Fibroblast of pulmonary artery (primary cell): ENCODE measurements at regions not wholly inside any gene's neighbourhood (a gene's known extent, or its start where the extent isn't known, plus 50 kb on each side); places are given as distances from the start of the nearest gene placed in this dataset.

ENCODE experiments used
- DNase-seq: peaks from one replicate; pipeline ENCODE4 v3.0.0-alpha.2; 2010; ENCODE audit warnings: low read depth
- H3K4me3 ChIP-seq: replicated peaks from 2 replicates; pipeline ENCODE4 v1.5.1; 2011; ENCODE audit warnings: low read depth, mild to moderate bottlenecking, control low read depth, low read length, moderate library complexity
- CTCF ChIP-seq: IDR thresholded peaks from 2 replicates; pipeline ENCODE4 v1.5.1; 2011; ENCODE audit warnings: mild to moderate bottlenecking, control low read depth, low read length, inconsistent platforms; ENCODE audit errors: missing control alignments

GRCh38 chr3:31137718-31138465, 243.4 kb upstream of the GADL1 start:
- DNase-seq, result no peak
- no peak for TF ChIP-seq CTCF
- H3K4me3 ChIP-seq, result no peak overlapping the region

GRCh38 chr3:31140470-31140869, 246.0 kb upstream of the GADL1 start:
- DNase-seq, result no peak

GRCh38 chr3:31142139-31142538, 247.7 kb upstream of the GADL1 start:
- H3K4me3 ChIP-seq, result no peak overlapping the region
- DNase-seq, result no peak
- no peak for TF ChIP-seq CTCF

More at GRCh38 chr3:31140470-31140869, 246.0 kb upstream of the GADL1 start:
- H3K4me3 ChIP-seq, result no peak overlapping the region
- TF ChIP-seq CTCF, result no peak

- no peak overlapping the region for H3K4me3 ChIP-seq
- DNase-seq, result no peak
- no peak for TF ChIP-seq CTCF
These were observed 248.1 kb upstream of the GADL1 start for GRCh38 chr3:31142543-31142942.

- no peak for TF ChIP-seq CTCF
- no peak for DNase-seq
- H3K4me3 ChIP-seq, result no peak overlapping the region
These were observed 250.6 kb upstream of the GADL1 start for GRCh38 chr3:31145062-31145461.

- DNase-seq, result no peak
- no peak overlapping the region for H3K4me3 ChIP-seq
- no peak for TF ChIP-seq CTCF
These were observed 253.1 kb upstream of the GADL1 start for GRCh38 chr3:31147550-31147949.
